GM18870 (cell line): ENCODE measurements at regions not wholly inside any gene's neighbourhood (a gene's known extent, or its start where the extent isn't known, plus 50 kb on each side); places are given as distances from the start of the nearest gene placed in this dataset.
"Not testable (repeated sequence)": the region's sequence is repeated elsewhere in the genome, so short reads cannot be mapped to it uniquely, and the experiment has no call there.

Experiments used
- ATAC-seq: cut with Tn5 transposase; IDR thresholded peaks from one replicate; pipeline ENCODE4 v1.9.1; 2021; ENCODE audit warnings: moderate library complexity; ENCODE audit not compliant: unreplicated experiment

- ATAC-seq = no peak
Measured at GRCh38 chr14:48616931-48617330, 941.5 kb upstream of the MDGA2 start.

- no peak for ATAC-seq
Measured at GRCh38 chr14:48615618-48616017, 940.2 kb upstream of the MDGA2 start.

GRCh38 chr14:48614003-48614402 lies 938.6 kb upstream of the MDGA2 start:
- ATAC-seq = no peak

GRCh38 chr14:48606960-48607359 lies 931.6 kb upstream of the MDGA2 start:
- not testable (repeated sequence) for ATAC-seq

GRCh38 chr14:48598458-48598857 lies 923.1 kb upstream of the MDGA2 start:
- ATAC-seq = no peak

- ATAC-seq = no peak
Measured at GRCh38 chr14:48586099-48586498, 910.7 kb upstream of the MDGA2 start.

GRCh38 chr14:48584031-48584430 lies 908.6 kb upstream of the MDGA2 start:
- ATAC-seq = peak; percentile 85

GRCh38 chr14:48582938-48583337 lies 907.5 kb upstream of the MDGA2 start:
- peak; percentile 65 for ATAC-seq

- ATAC-seq = no peak
Measured at GRCh38 chr14:48580692-48581091, 905.3 kb upstream of the MDGA2 start.

- no peak for ATAC-seq
Measured at GRCh38 chr14:48575772-48576171, 900.4 kb upstream of the MDGA2 start.

- no peak for ATAC-seq
Measured at GRCh38 chr14:48568688-48569087, 893.3 kb upstream of the MDGA2 start.

GRCh38 chr14:48568252-48568651 lies 892.8 kb upstream of the MDGA2 start:
- no peak for ATAC-seq

GRCh38 chr14:48563489-48563888 lies 888.1 kb upstream of the MDGA2 start:
- ATAC-seq = no peak

- ATAC-seq = not testable (repeated sequence)
Measured at GRCh38 chr14:48561438-48561837, 886.0 kb upstream of the MDGA2 start.

- no peak for ATAC-seq
Measured at GRCh38 chr14:48560421-48560820, 885.0 kb upstream of the MDGA2 start.

- ATAC-seq = no peak
Measured at GRCh38 chr14:48553443-48553842, 878.0 kb upstream of the MDGA2 start.

- peak; percentile 80 for ATAC-seq
Measured at GRCh38 chr14:48546996-48547395, 871.6 kb upstream of the MDGA2 start.

- ATAC-seq = no peak
Measured at GRCh38 chr14:48537600-48537999, 862.2 kb upstream of the MDGA2 start.

GRCh38 chr14:48536318-48536717 lies 860.9 kb upstream of the MDGA2 start:
- no peak for ATAC-seq

- no peak for ATAC-seq
Measured at GRCh38 chr14:48527832-48528231, 852.4 kb upstream of the MDGA2 start.

GRCh38 chr14:48526307-48526706 lies 850.9 kb upstream of the MDGA2 start:
- no peak for ATAC-seq

- ATAC-seq = no peak
Measured at GRCh38 chr14:48504921-48505320, 829.5 kb upstream of the MDGA2 start.

GRCh38 chr14:48490756-48491155 lies 815.4 kb upstream of the MDGA2 start:
- ATAC-seq = no peak

- no peak for ATAC-seq
Measured at GRCh38 chr14:48473944-48474343, 798.5 kb upstream of the MDGA2 start.
